ENCODE measurements at regions not wholly inside any gene's neighbourhood (a gene's known extent, or its start where the extent isn't known, plus 50 kb on each side); places are given as distances from the start of the nearest gene placed in this dataset.

DNA sequence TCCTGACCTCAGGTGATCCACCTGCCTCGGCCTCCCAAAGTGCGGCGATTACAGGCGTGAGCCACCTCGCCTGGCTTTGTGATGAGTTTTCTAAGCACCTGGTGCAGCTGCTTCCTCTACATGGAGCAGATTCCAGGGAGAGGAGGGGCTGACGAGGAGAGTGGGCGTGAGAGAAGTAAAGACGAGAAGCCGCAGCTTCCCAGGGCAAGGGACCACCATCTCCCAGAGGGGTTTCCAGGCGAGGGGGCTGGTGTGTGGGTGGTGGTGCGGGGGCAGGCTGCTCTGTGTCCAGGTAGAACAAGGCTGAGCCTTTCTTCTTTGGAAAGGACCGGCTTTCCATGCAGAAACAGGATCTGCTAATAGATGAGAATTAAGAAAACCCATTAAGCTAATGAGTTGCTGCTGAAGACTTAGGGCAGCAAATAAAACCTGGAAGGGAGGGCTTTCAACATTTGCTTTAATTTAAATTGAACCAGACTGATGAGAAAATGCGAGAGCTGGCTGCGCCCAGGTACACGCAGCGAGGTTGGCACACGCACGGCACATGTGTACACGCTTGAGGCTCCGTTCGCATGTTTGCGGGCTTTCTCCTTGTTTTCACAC, 236.7 kb downstream of the RBFOX3 start (continued):
- TF ChIP-seq, protein P1, sequence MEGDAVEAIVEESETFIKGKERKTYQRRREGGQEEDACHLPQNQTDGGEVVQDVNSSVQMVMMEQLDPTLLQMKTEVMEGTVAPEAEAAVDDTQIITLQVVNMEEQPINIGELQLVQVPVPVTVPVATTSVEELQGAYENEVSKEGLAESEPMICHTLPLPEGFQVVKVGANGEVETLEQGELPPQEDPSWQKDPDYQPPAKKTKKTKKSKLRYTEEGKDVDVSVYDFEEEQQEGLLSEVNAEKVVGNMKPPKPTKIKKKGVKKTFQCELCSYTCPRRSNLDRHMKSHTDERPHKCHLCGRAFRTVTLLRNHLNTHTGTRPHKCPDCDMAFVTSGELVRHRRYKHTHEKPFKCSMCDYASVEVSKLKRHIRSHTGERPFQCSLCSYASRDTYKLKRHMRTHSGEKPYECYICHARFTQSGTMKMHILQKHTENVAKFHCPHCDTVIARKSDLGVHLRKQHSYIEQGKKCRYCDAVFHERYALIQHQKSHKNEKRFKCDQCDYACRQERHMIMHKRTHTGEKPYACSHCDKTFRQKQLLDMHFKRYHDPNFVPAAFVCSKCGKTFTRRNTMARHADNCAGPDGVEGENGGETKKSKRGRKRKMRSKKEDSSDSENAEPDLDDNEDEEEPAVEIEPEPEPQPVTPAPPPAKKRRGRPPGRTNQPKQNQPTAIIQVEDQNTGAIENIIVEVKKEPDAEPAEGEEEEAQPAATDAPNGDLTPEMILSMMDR (IDR thresholded peaks at IDR 0.05 in 2 of 3, conservative IDR thresholded peaks at IDR 0.05 in 1 of 3; ENCODE audit: borderline replicate concordance in 1 of 3, insufficient read depth in 1 of 3, low read depth in 2 of 3, low read length in 2 of 3) = no peak
- TF ChIP-seq CEBPB (IDR thresholded peaks at IDR 0.05; ENCODE audit: low read depth) (no peak), YY1 (IDR thresholded peaks at IDR 0.05; ENCODE audit: extremely low read depth, insufficient replicate concordance, low read depth, low read length) (no peak), ZNF274 (IDR thresholded peaks at IDR 0.05; ENCODE audit: low read depth, low read length) (no peak), EGR1 (IDR thresholded peaks at IDR 0.05; ENCODE audit: low read depth) (no peak), POLR2A (IDR thresholded peaks at IDR 0.05; ENCODE audit: borderline replicate concordance, extremely low read depth, insufficient read depth, insufficient read length) (no peak), SP1 (IDR thresholded peaks at IDR 0.05; ENCODE audit: low read depth) (no peak), SIN3A (IDR thresholded peaks at IDR 0.05; ENCODE audit: low read depth) (no peak), EZH2 (IDR thresholded peaks at IDR 0.05) (no peak)

DNA sequence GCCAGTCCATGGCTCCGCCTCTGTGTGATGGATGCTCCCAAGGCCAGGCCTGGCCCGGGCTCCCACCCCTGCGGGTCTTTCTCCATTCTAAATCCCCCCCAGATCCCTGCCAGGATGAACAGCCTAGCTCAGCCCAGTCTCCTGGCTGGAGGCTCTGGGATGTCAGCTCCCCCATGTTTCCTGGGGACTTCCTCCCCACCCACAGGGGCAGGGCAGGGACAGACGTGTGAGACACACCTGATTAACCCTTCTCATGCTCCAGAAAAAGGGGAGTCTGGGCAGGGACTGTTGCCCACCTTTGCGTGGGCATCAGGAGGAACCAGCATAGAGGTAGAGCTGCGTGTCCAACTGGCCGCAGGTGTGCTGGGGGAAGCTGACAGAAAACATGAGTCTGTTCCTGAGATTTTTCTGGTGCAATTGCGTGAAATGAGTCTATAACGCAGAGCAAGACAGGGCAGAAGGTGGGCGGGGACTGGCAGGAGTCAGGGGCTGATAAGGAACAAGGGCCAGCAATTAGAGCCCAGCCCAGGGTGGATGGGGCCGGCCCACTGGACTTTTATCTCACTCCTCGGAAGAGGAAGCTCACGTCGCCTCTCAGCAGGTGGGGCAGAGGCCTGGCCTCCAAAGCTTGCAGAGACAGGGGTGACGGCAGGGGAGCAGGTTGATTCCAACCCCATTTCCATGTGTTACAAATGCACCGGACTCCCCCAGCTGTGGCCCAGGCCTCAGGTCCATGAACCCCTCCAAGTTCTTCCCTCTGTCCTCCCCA, 238.2 kb downstream of the RBFOX3 start:
- Histone ChIP-seq H3K9me3 (ENCODE audit: control insufficient read depth in 1 of 2, insufficient read depth in 1 of 2, low read depth in 1 of 2, low read length in 2 of 2) (no peaks in the 10 kb centered on the region), H3K36me3 (ENCODE audit: control insufficient read depth in 1 of 2, insufficient read depth in 2 of 2, low read length in 2 of 2) (no peaks in the 10 kb centered on the region), H3K79me2 (ENCODE audit: insufficient read depth, low read length) (no peaks in the 10 kb centered on the region), H3K27me3 (ENCODE audit: insufficient read depth, low read length) (peaks cover 58% of the 10 kb centered on the region), H2AFZ (ENCODE audit: low read depth, low read length, poor library complexity, severe bottlenecking) (no peak overlapping the region), H4K20me1 (ENCODE audit: insufficient read depth) (no peaks in the 10 kb centered on the region), H3K4me3 (replicated peaks in 1 of 2; ENCODE audit: low read depth in 1 of 2, low read length in 2 of 2) (no peak overlapping the region), H3K4me1 (ENCODE audit: control insufficient read depth in 1 of 2, insufficient read depth in 2 of 2, low read length in 2 of 2) (no peaks in the 10 kb centered on the region), H3K9ac (ENCODE audit: low read length) (no peak overlapping the region), H3K4me2 (ENCODE audit: low read length) (no peak overlapping the region), H3K27ac (ENCODE audit: low read depth, low read length) (no peak overlapping the region), H3K9me2 (ENCODE audit: insufficient read depth) (no peaks in the 10 kb centered on the region)
- DNase-seq (ENCODE audit: low read depth, low spot score) (no peak), ATAC-seq (no peak)
- CTCF ChIA-PET = interaction anchor here (1.2 to 2.7 kb wide), 2 partner anchors 16 to 20 kb away, joined by 3 to 13 read pairs; no protein-coding TSS in a partner anchor
- TF ChIP-seq SIN3A (IDR thresholded peaks at IDR 0.05; ENCODE audit: low read depth) (no peak), SRF (IDR thresholded peaks at IDR 0.05; ENCODE audit: low read depth) (no peak), YY1 (IDR thresholded peaks at IDR 0.05; ENCODE audit: extremely low read depth, insufficient replicate concordance, low read depth, low read length) (no peak), JUND (IDR thresholded peaks at IDR 0.05) (no peak), ZNF274 (IDR thresholded peaks at IDR 0.05; ENCODE audit: low read depth, low read length) (no peak), POLR2A (IDR thresholded peaks at IDR 0.05; ENCODE audit: borderline replicate concordance, extremely low read depth, insufficient read depth, insufficient read length) (no peak)
- BruUV-seq (replicated peaks) = no TSS peak
- POLR2A ChIA-PET = no interaction called here
- RAD21 ChIA-PET (ENCODE audit: low non-redundant PET in 1 of 2, low total read pairs in 2 of 2, uncharacterized antibody in 2 of 2, unreplicated experiment in 2 of 2) = interaction anchor here in 1 of 2 experiments (0.5 kb wide), 1 partner anchor 336 kb away, joined by 5 read pairs; no protein-coding TSS in a partner anchor
- intact Hi-C loops (cut with micrococcal nuclease) = no loop called here
